Epithelial cell of esophagus (primary cell): ENCODE measurements at regions not wholly inside any gene's neighbourhood (a gene's known extent, or its start where the extent isn't known, plus 50 kb on each side); places are given as distances from the start of the nearest gene placed in this dataset.

Experiments
- DNase-seq: peaks from one replicate; pipeline ENCODE4 v3.0.0; 2010; ENCODE audit warnings: low read depth
- H3K4me3 ChIP-seq: 2 replicates; pipeline ENCODE4 v1.5.1; 2011; ENCODE audit warnings: mild to moderate bottlenecking, low read length, control low read depth
- TF ChIP-seq, protein P1 (sequence below): IDR thresholded peaks from 2 replicates; pipeline ENCODE4 v1.5.1; 2011; ENCODE audit warnings: low read depth, mild to moderate bottlenecking, low read length, control low read depth, inconsistent platforms; ENCODE audit not compliant: insufficient read depth; ENCODE audit errors: missing control alignments

DNA sequence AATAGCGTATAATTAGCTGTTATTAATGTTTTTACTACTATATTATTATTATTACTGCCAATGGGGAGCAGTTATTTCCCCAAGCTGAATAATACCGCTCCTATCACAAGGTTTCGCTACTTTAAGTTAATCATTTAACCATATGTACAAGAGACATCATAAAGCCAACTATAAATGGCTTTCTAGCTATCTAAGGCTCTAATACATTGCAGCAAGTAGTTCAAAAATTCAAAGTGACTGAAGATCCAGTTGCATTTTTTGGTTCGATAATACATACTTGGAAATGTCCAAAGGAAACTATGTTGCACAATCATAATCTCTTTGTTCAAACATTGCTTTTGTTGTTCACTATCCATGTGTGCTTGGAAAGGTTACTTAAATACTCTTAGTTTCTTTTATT lies 952.0 kb upstream of the MBL2 start:
- no peak for DNase-seq
- TF ChIP-seq, protein P1, sequence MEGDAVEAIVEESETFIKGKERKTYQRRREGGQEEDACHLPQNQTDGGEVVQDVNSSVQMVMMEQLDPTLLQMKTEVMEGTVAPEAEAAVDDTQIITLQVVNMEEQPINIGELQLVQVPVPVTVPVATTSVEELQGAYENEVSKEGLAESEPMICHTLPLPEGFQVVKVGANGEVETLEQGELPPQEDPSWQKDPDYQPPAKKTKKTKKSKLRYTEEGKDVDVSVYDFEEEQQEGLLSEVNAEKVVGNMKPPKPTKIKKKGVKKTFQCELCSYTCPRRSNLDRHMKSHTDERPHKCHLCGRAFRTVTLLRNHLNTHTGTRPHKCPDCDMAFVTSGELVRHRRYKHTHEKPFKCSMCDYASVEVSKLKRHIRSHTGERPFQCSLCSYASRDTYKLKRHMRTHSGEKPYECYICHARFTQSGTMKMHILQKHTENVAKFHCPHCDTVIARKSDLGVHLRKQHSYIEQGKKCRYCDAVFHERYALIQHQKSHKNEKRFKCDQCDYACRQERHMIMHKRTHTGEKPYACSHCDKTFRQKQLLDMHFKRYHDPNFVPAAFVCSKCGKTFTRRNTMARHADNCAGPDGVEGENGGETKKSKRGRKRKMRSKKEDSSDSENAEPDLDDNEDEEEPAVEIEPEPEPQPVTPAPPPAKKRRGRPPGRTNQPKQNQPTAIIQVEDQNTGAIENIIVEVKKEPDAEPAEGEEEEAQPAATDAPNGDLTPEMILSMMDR = no peak
- no peak overlapping the region for H3K4me3 ChIP-seq

- TF ChIP-seq, protein P1 = no peak
- no peak overlapping the region for H3K4me3 ChIP-seq
- no peak for DNase-seq
These were observed 947.1 kb upstream of the MBL2 start for GRCh38 chr10:53719658-53720057.

- no peak for DNase-seq
- TF ChIP-seq, protein P1 = no peak
- no peak overlapping the region for H3K4me3 ChIP-seq
These were observed 943.6 kb upstream of the MBL2 start for GRCh38 chr10:53716156-53716555.

DNA sequence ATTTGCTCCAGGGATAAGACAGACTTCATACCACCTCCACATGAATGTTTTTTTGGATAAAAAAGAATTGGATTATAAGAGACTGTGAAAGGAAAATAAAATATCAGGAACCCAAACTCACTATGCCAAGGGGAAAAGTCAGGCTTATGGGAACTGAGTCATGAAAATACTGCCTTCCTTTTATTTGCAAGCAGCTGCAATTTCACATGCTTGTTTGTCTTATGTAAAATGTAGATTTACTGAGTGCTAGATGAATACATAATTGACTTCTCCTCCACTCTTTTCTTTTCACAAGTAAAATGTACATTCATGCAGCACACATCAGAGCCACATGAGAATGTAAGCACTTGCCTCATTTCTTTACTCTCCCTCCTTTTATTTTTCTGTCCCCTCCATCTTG lies 940.8 kb upstream of the MBL2 start:
- no peak overlapping the region for H3K4me3 ChIP-seq
- DNase-seq = no peak
- TF ChIP-seq, protein P1 = no peak

- no peak for DNase-seq
- TF ChIP-seq, protein P1 = no peak
These were observed 929.9 kb upstream of the MBL2 start for GRCh38 chr10:53702489-53702888.

DNA sequence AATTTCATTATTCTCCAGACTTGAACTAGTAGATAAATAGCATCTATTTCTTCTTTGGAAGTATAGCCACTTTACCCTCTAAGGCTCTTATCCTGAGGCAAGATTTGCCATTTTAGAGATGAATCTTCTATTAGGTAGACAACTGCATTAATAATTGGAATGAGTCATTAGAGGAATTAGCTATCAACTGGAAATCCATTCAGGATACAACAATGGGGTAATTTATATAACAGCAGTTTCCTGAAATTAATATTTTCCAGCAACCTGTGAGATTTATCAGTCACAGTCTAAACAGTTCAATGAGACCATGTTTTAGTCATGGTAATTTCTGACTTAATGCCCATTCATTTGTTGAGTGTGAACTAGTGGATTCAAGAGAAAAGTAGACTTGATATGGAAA lies 928.6 kb upstream of the MBL2 start:
- H3K4me3 ChIP-seq = no peak overlapping the region
- TF ChIP-seq, protein P1 = no peak
- no peak for DNase-seq

More at GRCh38 chr10:53702489-53702888, 929.9 kb upstream of the MBL2 start:
- no peak overlapping the region for H3K4me3 ChIP-seq

DNA sequence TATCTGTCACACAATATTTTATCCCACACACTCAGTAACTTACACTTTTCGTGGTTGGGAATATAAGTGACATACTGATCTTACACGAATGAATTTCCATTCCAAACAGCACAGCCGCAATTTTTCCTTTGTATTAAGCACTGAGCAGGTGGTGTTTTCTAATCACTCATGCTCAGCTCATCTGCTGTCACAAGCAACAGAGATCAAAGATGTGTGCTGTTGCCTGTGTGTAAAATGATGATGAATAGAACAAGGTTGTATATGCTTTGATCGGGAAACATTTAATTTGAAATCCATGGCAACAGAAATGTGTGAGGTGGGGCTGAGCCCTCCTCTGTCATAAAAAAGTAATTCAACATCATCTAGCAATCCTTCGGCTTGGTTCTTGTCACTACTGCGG lies 927.7 kb upstream of the MBL2 start:
- H3K4me3 ChIP-seq = no peak overlapping the region
- DNase-seq = no peak
- TF ChIP-seq, protein P1 = no peak
